Mesendoderm (in vitro differentiated cells): ENCODE measurements at regions not wholly inside any gene's neighbourhood (a gene's known extent, or its start where the extent isn't known, plus 50 kb on each side); places are given as distances from the start of the nearest gene placed in this dataset.
A peak's percentile ranks its signal among the peaks of the same experiment; 100 is the strongest.

ENCODE experiments used
- DNase-seq: peaks from one replicate; pipeline ENCODE4 v3.0.0; 2013
- H2AK5ac ChIP-seq: 2 replicates; pipeline ENCODE4 v1.6.1; 2013; ENCODE audit warnings: low read length, inconsistent platforms
- H2BK120ac ChIP-seq: 2 replicates; pipeline ENCODE4 v1.6.1; 2013; ENCODE audit warnings: low read depth, mild to moderate bottlenecking, low read length, moderate library complexity, mixed read lengths
- H2BK15ac ChIP-seq: replicated peaks from 2 replicates; pipeline ENCODE4 v1.6.1; 2013; ENCODE audit warnings: low read depth, mild to moderate bottlenecking, moderate library complexity
- H2BK5ac ChIP-seq: 2 replicates; pipeline ENCODE4 v1.6.1; 2013; ENCODE audit warnings: low read length, inconsistent platforms
- H3K18ac ChIP-seq: 2 replicates; pipeline ENCODE4 v1.6.1; 2013; ENCODE audit warnings: mild to moderate bottlenecking, low read length, mixed read lengths
- H3K23ac ChIP-seq: one replicate; pipeline ENCODE4 v1.6.1; 2013; ENCODE audit warnings: low read length
- H3K27ac ChIP-seq: 2 replicates; pipeline ENCODE4 v1.5.1; 2013; ENCODE audit warnings: low read depth, mild to moderate bottlenecking, inconsistent platforms, low read length, moderate library complexity
- H3K27me3 ChIP-seq: 2 replicates; pipeline ENCODE4 v1.6.1; 2013; ENCODE audit warnings: low read length, control low read depth, mild to moderate bottlenecking, inconsistent platforms; ENCODE audit not compliant: insufficient read depth, poor library complexity
- H3K36me3 ChIP-seq: 2 replicates; pipeline ENCODE4 v1.6.1; 2013; ENCODE audit warnings: low read length, inconsistent platforms; ENCODE audit not compliant: control insufficient read depth, insufficient read depth
- H3K4ac ChIP-seq: one replicate; pipeline ENCODE4 v1.6.1; 2013; ENCODE audit warnings: low read depth, mild to moderate bottlenecking, low read length, moderate library complexity
- H3K4me1 ChIP-seq: 2 replicates; pipeline ENCODE4 v1.6.1; 2013; ENCODE audit warnings: low read depth, low read length, inconsistent platforms; ENCODE audit not compliant: control insufficient read depth
- H3K4me2 ChIP-seq: 2 replicates; pipeline ENCODE4 v1.6.1; 2013; ENCODE audit warnings: low read length
- H3K4me3 ChIP-seq: 2 replicates; pipeline ENCODE4 v1.5.1; 2013; ENCODE audit warnings: mild to moderate bottlenecking, low read length
- H3K56ac ChIP-seq: one replicate; pipeline ENCODE4 v1.6.1; 2013; ENCODE audit warnings: low read length
- H3K79me1 ChIP-seq: 2 replicates; pipeline ENCODE4 v1.6.1; 2013; ENCODE audit warnings: low read length, inconsistent platforms
- H3K79me2 ChIP-seq: 2 replicates; pipeline ENCODE4 v1.6.1; 2013; ENCODE audit warnings: mild to moderate bottlenecking, low read length; ENCODE audit not compliant: control insufficient read depth, insufficient read depth
- H3K9ac ChIP-seq: 2 replicates; pipeline ENCODE4 v1.6.1; 2013; ENCODE audit warnings: low read length, inconsistent platforms
- H4K5ac ChIP-seq: one replicate; pipeline ENCODE4 v1.6.1; 2013; ENCODE audit warnings: low read length
- H4K8ac ChIP-seq: one replicate; pipeline ENCODE4 v1.6.1; 2013; ENCODE audit warnings: low read depth, mild to moderate bottlenecking, control low read depth, low read length, moderate library complexity
- WGBS: extraction: QIAGEN DNeasy Blood & Tissue Kit; methylation state at CpG from one replicate; pipeline ENCODE4 v1.1.7; 2013; ENCODE audit warnings: low lambda C conversion rate, missing lambda C conversion rate; ENCODE audit not compliant: insufficient coverage; ENCODE audit errors: extremely low coverage; 5-methylcytosine and 5-hydroxymethylcytosine counted together

DNA sequence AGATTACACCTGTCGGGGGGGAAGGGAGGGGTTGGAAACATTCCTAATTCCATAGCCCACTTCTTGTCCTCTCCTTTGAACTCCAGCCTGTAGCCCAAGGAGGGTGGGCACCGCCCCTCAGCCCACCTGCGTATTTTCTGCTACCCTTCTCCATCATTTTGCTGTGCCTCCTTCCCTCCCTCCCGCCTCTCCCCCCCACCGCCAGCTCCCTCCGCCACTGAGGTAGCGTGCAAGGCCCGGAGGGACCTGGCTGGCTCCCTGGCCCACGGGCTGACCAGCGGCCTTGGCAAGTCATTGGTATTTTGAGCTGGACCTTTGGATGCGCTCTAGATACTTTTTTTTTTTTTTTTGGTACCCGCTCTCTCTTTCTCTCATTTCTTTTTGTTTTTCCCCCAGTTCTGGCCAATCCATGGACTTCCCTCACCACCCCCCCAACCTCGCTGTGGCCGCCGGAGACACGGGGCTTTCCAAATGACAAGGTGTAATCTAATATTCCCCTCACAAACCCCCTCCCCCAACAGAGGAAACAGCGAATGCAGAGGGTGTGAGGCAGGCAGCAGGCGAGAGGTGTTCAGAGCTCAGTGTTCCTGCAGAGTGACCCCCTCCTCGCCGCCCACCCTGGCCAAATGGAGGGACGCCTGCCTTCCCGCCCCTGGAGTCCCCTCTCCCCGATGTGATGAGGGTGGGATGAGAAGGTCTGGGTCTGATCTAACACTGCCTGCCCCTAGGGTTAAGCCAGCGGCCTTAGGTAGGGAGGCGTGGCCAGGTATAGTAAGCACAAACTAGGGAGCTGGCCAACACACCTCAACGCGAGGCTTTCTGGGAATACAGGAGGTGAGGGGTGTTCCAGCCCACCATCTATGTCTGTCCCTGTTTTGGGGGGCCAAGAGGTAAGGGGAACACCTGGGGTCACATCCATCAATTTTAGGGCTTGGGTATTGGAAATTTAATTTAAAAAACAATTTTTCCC lies 89.2 kb downstream of the PTPRS start:
- no peak overlapping the region for H3K4me3 ChIP-seq
- no peak overlapping the region for H3K9ac ChIP-seq
- H3K23ac ChIP-seq: no peak overlapping the region
- peak overlapping the region; percentile 30 for H3K56ac ChIP-seq
- H2AK5ac ChIP-seq: no peak overlapping the region
- H4K8ac ChIP-seq: no peak overlapping the region
- H2BK15ac ChIP-seq: no peak overlapping the region
- no peak overlapping the region for H3K4me2 ChIP-seq
- no peak overlapping the region for H4K5ac ChIP-seq
- DNase-seq: peak; percentile 43
- no peak overlapping the region for H2BK5ac ChIP-seq
- no peaks in the 10 kb centered on the region for H3K4me1 ChIP-seq
- no peak overlapping the region for H3K4ac ChIP-seq
- H3K18ac ChIP-seq: no peak overlapping the region
- no peak overlapping the region for H3K27ac ChIP-seq
- no peaks in the 10 kb centered on the region for H3K27me3 ChIP-seq
- WGBS: no CpG with 5 or more reads among the region's 27 CpGs
- H3K36me3 ChIP-seq: no peaks in the 10 kb centered on the region
- no peaks in the 10 kb centered on the region for H3K79me1 ChIP-seq
- no peaks in the 10 kb centered on the region for H3K79me2 ChIP-seq
- H2BK120ac ChIP-seq: no peak overlapping the region

DNA sequence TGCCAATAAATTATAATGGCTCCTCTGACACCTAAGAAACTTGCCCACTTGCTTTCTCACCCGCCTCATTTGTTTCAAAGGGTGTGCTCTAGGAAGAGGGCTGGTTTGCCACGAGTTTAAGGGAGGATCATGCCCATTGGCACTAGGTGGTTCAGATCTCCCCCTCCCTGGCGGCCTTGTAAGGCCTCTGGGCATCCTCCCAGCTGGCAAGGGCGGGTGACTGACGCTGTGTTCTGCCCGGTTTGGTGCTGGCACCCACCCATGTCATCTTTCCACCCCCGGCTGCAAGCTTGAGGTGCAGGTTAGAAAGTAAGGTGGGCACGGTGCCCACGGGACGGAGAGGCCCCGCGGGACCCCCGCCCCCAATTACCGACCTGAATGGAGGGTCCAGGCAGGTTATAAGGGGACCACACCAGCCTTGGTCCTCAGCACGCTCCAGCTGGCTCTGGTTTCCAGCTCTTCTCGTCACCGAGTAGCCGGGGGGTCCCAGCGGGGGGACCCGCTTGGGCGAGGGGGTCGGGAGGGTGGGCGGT lies 90.4 kb downstream of the PTPRS start:
- no CpG with 5 or more reads among the region's 23 CpGs for WGBS
- no peaks in the 10 kb centered on the region for H3K36me3 ChIP-seq

DNA sequence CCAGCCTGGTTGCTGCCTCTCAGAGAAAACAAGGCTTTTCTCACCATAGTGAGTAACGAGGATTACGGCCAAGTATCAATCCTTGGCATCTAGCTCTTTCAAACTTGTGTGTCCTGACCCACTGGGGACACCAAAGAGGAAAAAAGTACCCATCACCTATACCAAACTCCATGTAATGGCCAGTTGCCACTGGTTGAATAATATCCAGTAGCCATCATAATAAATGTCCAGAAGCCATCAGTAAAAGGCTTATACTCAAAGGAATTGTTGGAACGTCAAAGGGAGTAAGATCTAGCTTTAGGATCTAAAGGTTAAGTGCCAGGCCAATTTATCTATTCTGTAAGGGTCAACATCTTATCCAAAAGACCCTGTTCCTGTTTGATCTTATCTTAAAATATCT lies 91.1 kb downstream of the PTPRS start:
- Histone ChIP-seq H4K5ac (no peak overlapping the region), H2AK5ac (no peak overlapping the region), H3K4me3 (no peak overlapping the region), H3K27me3 (no peaks in the 10 kb centered on the region), H4K8ac (no peak overlapping the region), H2BK120ac (no peak overlapping the region), H3K79me2 (no peaks in the 10 kb centered on the region), H3K36me3 (no peaks in the 10 kb centered on the region), H3K4me2 (no peak overlapping the region), H2BK15ac (no peak overlapping the region), H2BK5ac (no peak overlapping the region), H3K23ac (no peak overlapping the region), H3K27ac (no peak overlapping the region), H3K18ac (no peak overlapping the region), H3K4ac (no peak overlapping the region), H3K79me1 (no peaks in the 10 kb centered on the region), H3K56ac (no peak overlapping the region), H3K9ac (no peak overlapping the region), H3K4me1 (no peaks in the 10 kb centered on the region)
- no CpG with 5 or more reads among the region's 3 CpGs for WGBS
- no peak for DNase-seq

More for the DNA sequence above, 90.4 kb downstream of the PTPRS start:
- no peaks in the 10 kb centered on the region for H3K4me1 ChIP-seq
- H3K27ac ChIP-seq: no peak overlapping the region
- no peak overlapping the region for H2BK5ac ChIP-seq
- H3K18ac ChIP-seq: no peak overlapping the region
- no peak overlapping the region for H3K23ac ChIP-seq
- no peaks in the 10 kb centered on the region for H3K79me1 ChIP-seq
- H3K56ac ChIP-seq: no peak overlapping the region
- no peak overlapping the region for H2BK120ac ChIP-seq
- H3K4me3 ChIP-seq: no peak overlapping the region
- H3K9ac ChIP-seq: no peak overlapping the region
- no peak overlapping the region for H2BK15ac ChIP-seq
- no peak overlapping the region for H3K4me2 ChIP-seq
- H4K8ac ChIP-seq: no peak overlapping the region
- H3K79me2 ChIP-seq: no peaks in the 10 kb centered on the region
- no peak overlapping the region for H2AK5ac ChIP-seq
- H3K27me3 ChIP-seq: no peaks in the 10 kb centered on the region
- no peak overlapping the region for H3K4ac ChIP-seq
- no peak overlapping the region for H4K5ac ChIP-seq
- DNase-seq: no peak

DNA sequence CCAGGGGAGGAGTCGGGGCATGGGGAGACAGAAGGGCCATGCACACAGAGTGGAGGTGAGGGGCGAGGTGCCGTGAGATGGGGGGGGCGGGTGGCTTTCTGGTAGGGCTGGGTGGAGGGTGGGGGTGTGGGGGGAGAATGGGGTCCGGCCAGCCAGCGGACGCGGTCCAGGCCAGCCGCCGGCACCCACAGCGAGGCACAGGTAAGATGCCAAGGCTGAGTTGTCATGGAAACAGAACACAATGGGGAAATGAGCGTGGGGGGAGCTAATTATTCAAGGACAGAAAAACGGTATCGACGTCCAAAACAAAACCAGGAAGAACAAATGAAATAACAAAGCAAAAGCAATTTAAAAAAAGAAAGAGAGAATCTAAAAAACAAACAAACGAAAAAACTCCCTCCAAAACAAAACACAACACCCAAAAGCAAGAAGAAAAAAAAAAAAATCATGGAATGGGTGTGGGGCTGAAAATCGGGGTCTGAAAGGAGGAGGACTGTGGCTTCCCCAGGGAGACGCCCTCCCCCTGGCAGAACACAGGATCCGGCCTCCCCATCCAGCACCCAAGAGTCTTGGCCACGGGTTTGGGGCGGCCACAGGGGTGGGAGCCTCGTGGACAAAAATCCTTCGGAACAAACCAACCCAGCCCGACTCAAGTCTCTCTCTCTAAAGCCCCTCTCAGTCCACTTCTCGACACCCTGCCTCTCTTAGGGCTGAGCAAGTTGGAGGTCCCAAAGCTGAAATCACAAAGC lies 92.5 kb downstream of the PTPRS start:
- Histone ChIP-seq H3K27ac (no peak overlapping the region), H3K4ac (no peak overlapping the region), H3K18ac (no peak overlapping the region), H3K4me1 (no peaks in the 10 kb centered on the region), H3K4me2 (no peak overlapping the region), H3K4me3 (no peak overlapping the region), H3K23ac (no peak overlapping the region), H3K9ac (no peak overlapping the region), H3K79me2 (no peaks in the 10 kb centered on the region), H3K56ac (no peak overlapping the region), H2BK5ac (no peak overlapping the region), H3K27me3 (no peaks in the 10 kb centered on the region), H2AK5ac (no peak overlapping the region), H3K36me3 (no peaks in the 10 kb centered on the region), H2BK120ac (no peak overlapping the region), H3K79me1 (no peaks in the 10 kb centered on the region), H4K8ac (no peak overlapping the region), H2BK15ac (no peak overlapping the region), H4K5ac (no peak overlapping the region)
- no peak for DNase-seq
- WGBS: no CpG with 5 or more reads among the region's 25 CpGs

DNA sequence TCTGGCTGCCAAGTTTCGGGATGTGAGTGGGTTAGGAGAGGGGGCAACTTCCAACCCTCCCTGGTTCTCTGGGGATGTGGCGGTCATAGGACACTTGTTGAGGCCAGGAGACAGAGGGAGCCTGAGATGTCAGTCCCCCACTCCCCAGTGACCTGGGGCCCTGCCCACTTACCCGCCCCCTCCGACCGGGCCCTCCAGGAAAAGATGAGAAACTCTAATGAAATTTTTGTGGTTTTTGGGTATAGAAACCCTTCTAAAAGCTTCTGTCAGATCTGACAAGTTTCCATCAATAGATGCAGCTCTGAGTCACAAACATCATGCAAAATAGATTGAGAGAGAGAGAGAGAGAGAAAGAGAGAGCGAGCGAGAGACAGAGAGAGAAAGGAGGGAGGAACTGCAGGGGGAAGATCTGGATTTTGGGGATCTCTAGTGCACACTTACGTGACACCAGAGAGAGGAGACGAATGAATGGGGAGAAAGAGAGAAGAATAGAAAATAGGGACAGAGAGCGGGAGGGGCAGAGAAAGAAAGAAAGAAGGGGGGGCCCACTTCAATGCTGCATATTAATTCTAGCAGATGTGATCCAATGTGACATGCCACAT lies 94.0 kb downstream of the PTPRS start:
- Histone ChIP-seq H3K18ac (no peak overlapping the region), H2AK5ac (no peak overlapping the region), H2BK120ac (no peak overlapping the region), H3K9ac (no peak overlapping the region), H4K5ac (no peak overlapping the region), H3K4me2 (no peak overlapping the region), H3K4me3 (no peak overlapping the region), H4K8ac (no peak overlapping the region), H3K4me1 (no peaks in the 10 kb centered on the region), H3K27me3 (no peaks in the 10 kb centered on the region), H3K36me3 (no peaks in the 10 kb centered on the region), H3K27ac (no peak overlapping the region), H3K79me2 (no peaks in the 10 kb centered on the region), H3K4ac (no peak overlapping the region), H2BK5ac (no peak overlapping the region), H3K79me1 (no peaks in the 10 kb centered on the region), H2BK15ac (no peak overlapping the region), H3K23ac (no peak overlapping the region), H3K56ac (no peak overlapping the region)
- no CpG with 5 or more reads among the region's 10 CpGs for WGBS
- no peak for DNase-seq
